ENCODE measurements at regions not wholly inside any gene's neighbourhood (a gene's known extent, or its start where the extent isn't known, plus 50 kb on each side); places are given as distances from the start of the nearest gene placed in this dataset.

DNA sequence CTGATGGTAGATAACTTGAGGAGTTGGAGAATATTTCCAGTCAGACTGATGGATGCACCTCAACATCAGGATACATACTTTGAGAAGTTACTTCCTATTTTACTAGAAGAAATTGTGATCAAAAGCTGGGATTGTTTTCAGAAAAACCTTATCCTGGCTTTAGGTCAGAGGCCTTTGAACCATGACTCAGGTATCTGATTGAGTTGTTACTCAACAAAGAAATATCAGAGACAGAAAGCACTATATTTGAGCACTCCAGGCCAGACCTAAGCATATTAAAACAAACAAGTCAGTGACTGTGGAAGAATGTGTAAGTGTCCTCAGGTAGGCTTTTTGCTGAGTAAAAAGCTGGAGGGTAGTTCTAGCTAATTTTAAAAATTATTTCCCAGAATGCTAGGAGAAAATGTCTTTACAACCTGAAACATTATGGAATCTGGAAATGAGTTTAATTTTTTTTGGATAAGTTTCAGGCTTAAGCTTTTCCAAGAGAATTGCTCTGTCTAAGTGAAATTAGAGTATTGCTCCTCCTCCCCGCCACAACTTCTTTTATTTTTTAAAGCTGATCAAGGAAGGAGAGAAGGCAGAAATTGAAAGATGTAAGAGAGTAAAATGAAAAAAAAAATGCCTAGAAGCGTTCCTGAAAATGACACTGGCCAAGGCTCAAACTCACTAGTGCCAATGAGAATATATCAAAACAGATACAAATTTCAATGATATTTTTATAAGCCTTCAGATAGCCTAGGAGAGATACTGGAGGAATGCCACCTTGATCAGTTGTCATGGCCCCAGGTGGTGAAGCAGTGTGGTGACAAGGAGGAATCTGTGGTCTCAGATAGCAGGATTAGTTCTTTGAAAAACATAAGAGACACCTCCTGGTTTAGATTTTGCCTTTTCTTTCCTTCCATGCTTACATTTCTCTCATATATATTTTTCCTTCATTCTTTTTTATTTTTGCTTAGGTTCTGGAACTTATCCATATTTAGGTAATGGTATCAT is 790.3 kb downstream of the TMTC2 start:
- Histone ChIP-seq H3K4me1 (no peaks in the 10 kb centered on the region), H3K9me3 (no peaks in the 10 kb centered on the region), H3K36me3 (no peaks in the 10 kb centered on the region), H3K27me3 (no peaks in the 10 kb centered on the region), H3K27ac (no peak overlapping the region), H3K4me3 (no peak overlapping the region)
- intact Hi-C loops (cut with DNase I; ENCODE audit: low total_unique reads) (no loop called here), in situ Hi-C loops (cut with MboI; ENCODE audit: low pct_ligation_motif_present in 1 of 4, low pct_unique_long_range_greater_than_20kb in 1 of 4, low sequenced_read_pairs in 3 of 4) (no loop called here)
- TF ChIP-seq, protein P1, sequence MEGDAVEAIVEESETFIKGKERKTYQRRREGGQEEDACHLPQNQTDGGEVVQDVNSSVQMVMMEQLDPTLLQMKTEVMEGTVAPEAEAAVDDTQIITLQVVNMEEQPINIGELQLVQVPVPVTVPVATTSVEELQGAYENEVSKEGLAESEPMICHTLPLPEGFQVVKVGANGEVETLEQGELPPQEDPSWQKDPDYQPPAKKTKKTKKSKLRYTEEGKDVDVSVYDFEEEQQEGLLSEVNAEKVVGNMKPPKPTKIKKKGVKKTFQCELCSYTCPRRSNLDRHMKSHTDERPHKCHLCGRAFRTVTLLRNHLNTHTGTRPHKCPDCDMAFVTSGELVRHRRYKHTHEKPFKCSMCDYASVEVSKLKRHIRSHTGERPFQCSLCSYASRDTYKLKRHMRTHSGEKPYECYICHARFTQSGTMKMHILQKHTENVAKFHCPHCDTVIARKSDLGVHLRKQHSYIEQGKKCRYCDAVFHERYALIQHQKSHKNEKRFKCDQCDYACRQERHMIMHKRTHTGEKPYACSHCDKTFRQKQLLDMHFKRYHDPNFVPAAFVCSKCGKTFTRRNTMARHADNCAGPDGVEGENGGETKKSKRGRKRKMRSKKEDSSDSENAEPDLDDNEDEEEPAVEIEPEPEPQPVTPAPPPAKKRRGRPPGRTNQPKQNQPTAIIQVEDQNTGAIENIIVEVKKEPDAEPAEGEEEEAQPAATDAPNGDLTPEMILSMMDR (IDR thresholded peaks at IDR 0.05): no peak
- no peak for TF ChIP-seq POLR2AphosphoS5 (IDR thresholded peaks at IDR 0.05)
- TF ChIP-seq POLR2A (IDR thresholded peaks at IDR 0.05): no peak
- TF ChIP-seq EP300 (IDR thresholded peaks at IDR 0.05; ENCODE audit: low read depth): no peak
- DNase-seq: no peak
- 71 to 84% methylated on average over 2 of the region's 2 CpGs for WGBS, 2 donors (ENCODE audit: low coverage in 1 of 2)

DNA sequence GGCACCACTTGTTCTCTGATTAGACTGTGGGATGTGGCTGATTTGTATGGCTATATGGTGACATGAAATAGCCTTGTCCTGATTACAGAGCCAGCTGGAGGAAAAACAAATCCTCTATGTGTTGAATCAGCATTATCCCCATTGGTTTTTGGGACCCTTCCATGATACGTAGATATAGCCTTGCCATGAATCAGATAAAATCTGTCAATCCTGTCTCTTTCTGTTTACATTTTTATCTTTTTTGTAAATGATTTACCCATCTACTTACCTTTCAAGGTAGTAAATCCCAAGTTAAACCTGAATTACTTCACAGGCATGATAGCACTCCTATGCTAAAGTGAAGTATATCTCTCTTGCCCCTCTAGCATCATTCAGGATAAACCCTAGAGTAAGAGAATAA is 789.3 kb downstream of the TMTC2 start:
- Histone ChIP-seq H3K36me3 (no peaks in the 10 kb centered on the region), H3K27me3 (no peaks in the 10 kb centered on the region), H3K4me3 (no peak overlapping the region), H3K4me1 (no peaks in the 10 kb centered on the region), H3K27ac (no peak overlapping the region), H3K9me3 (no peaks in the 10 kb centered on the region)
- in situ Hi-C loops (cut with MboI; ENCODE audit: low pct_ligation_motif_present in 1 of 4, low pct_unique_long_range_greater_than_20kb in 1 of 4, low sequenced_read_pairs in 3 of 4) (no loop called here), intact Hi-C loops (cut with DNase I; ENCODE audit: low total_unique reads) (no loop called here)
- DNase-seq: no peak
- TF ChIP-seq POLR2AphosphoS5 (IDR thresholded peaks at IDR 0.05) (no peak), POLR2A (IDR thresholded peaks at IDR 0.05) (no peak), EP300 (IDR thresholded peaks at IDR 0.05; ENCODE audit: low read depth) (no peak)
- TF ChIP-seq, protein P1 (IDR thresholded peaks at IDR 0.05): no peak
- WGBS, 2 donors (ENCODE audit: low coverage in 1 of 2): 54 to 63% methylated on average over 1 of the region's 1 CpG

GRCh38 chr12:83474369-83474768 is 787.7 kb downstream of the TMTC2 start:
- TF ChIP-seq, protein P1 (IDR thresholded peaks at IDR 0.05): no peak
- TF ChIP-seq POLR2AphosphoS5 (IDR thresholded peaks at IDR 0.05): no peak
- TF ChIP-seq EP300 (IDR thresholded peaks at IDR 0.05; ENCODE audit: low read depth): no peak
- TF ChIP-seq POLR2A (IDR thresholded peaks at IDR 0.05): no peak
- in situ Hi-C loops (cut with MboI; ENCODE audit: low pct_ligation_motif_present in 1 of 4, low pct_unique_long_range_greater_than_20kb in 1 of 4, low sequenced_read_pairs in 3 of 4): no loop called here
- H3K36me3 ChIP-seq: no peaks in the 10 kb centered on the region
- no peaks in the 10 kb centered on the region for H3K27me3 ChIP-seq
- H3K27ac ChIP-seq: no peak overlapping the region
- DNase-seq: no peak
- no peaks in the 10 kb centered on the region for H3K9me3 ChIP-seq
- WGBS, 2 donors (ENCODE audit: low coverage in 1 of 2): 76 to 83% methylated on average over 2 of the region's 2 CpGs
- intact Hi-C loops (cut with DNase I; ENCODE audit: low total_unique reads): no loop called here
- H3K4me3 ChIP-seq: no peak overlapping the region
- H3K4me1 ChIP-seq: no peaks in the 10 kb centered on the region

GRCh38 chr12:83473408-83474095 is 786.8 kb downstream of the TMTC2 start:
- in situ Hi-C loops (cut with MboI; ENCODE audit: low pct_ligation_motif_present in 1 of 4, low pct_unique_long_range_greater_than_20kb in 1 of 4, low sequenced_read_pairs in 3 of 4): no loop called here

More at GRCh38 chr12:83473408-83474095, 786.8 kb downstream of the TMTC2 start:
- no peaks in the 10 kb centered on the region for H3K27me3 ChIP-seq
- H3K9me3 ChIP-seq: no peaks in the 10 kb centered on the region
- no peak for TF ChIP-seq POLR2A (IDR thresholded peaks at IDR 0.05)
- no peak for TF ChIP-seq POLR2AphosphoS5 (IDR thresholded peaks at IDR 0.05)
- TF ChIP-seq EP300 (IDR thresholded peaks at IDR 0.05; ENCODE audit: low read depth): no peak
- TF ChIP-seq, protein P1 (IDR thresholded peaks at IDR 0.05): no peak
- DNase-seq: no peak
- intact Hi-C loops (cut with DNase I; ENCODE audit: low total_unique reads): no loop called here
- H3K4me3 ChIP-seq: no peak overlapping the region
- 30 to 46% methylated on average over 3 of the region's 3 CpGs for WGBS, 2 donors (ENCODE audit: low coverage in 1 of 2)
- no peaks in the 10 kb centered on the region for H3K36me3 ChIP-seq
- H3K4me1 ChIP-seq: no peaks in the 10 kb centered on the region
- H3K27ac ChIP-seq: no peak overlapping the region
